ENCODE measurements at regions not wholly inside any gene's neighbourhood (a gene's known extent, or its start where the extent isn't known, plus 50 kb on each side); places are given as distances from the start of the nearest gene placed in this dataset.

DNA sequence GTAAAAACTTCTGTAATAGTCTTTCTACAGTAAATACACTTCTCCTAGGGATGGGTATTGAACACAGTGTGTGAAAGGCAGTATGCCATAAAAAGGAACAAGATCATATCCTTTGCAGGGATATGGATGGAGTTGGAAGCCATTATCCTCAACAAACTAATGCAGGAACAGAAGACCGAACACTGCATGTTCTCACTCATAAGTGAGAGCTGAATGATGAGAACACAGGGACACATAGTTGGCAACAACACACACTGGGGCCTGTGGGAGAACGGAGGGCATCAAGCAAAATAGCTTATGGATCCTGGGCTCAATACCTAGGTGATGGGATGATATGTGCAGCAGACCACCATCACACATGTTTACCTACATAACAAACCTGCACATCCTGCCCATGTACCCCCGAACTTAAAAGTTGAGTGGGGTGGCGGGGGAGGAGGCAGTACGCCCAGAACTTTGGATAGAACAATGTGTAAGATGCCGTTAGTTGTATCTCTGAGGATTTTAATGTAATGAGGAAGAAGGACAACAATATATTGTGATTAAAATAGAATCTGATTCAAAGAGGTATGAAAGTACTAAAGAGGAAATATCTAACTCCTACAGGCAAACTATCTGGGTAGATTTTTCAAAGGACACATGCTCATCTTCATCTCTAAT, 183.2 kb downstream of the NDFIP2 start:
- Histone ChIP-seq H3K4me1 (ENCODE audit: insufficient read depth, low read length, poor library complexity, severe bottlenecking) (peaks cover 14% of the 10 kb centered on the region), H3K4me3 (ENCODE audit: low read depth, low read length, poor library complexity, severe bottlenecking) (no peak overlapping the region), H3K27ac (ENCODE audit: low read depth, low read length, poor library complexity, severe bottlenecking) (no peak overlapping the region), H3K9me3 (ENCODE audit: low read depth, low read length, poor library complexity, severe bottlenecking) (no peaks in the 10 kb centered on the region), H3K36me3 (ENCODE audit: insufficient read depth, low read length, poor library complexity, severe bottlenecking) (no peaks in the 10 kb centered on the region), H3K27me3 (replicated peaks; ENCODE audit: insufficient read depth, low read depth, low read length, poor library complexity) (no peaks in the 10 kb centered on the region)
- ChIA-PET POLR2A (ENCODE audit: low non-redundant PET) (no interaction called here), CTCF (no interaction called here)
- intact Hi-C loops (cut with micrococcal nuclease; ENCODE audit: unreplicated experiment) = no loop called here
- no peak for TF ChIP-seq EZH2 (IDR thresholded peaks at IDR 0.05; ENCODE audit: borderline replicate concordance, low read depth, low read length, poor library complexity, severe bottlenecking)
- DNase-seq (ENCODE audit: low spot score) = no peak
- BruUV-seq (replicated peaks) = no TSS peak

DNA sequence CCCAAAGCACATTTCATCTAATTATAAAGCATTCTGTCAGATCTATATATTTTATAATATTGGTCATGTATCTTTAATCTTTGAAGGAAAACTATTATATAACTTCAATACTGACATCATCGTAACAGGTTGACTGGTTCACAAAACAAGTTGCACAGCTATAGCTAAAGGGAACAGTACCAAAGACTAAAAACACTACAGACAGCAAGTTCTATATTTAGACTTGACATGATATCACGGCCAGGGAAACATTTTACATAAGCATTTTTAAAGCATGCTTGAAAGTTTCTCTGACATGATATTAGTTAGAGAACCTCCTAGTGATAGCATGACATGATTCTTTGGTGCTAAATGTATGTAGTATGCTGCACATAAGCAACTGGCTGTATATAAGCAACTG, 182.5 kb downstream of the NDFIP2 start:
- Histone ChIP-seq H3K4me1 (ENCODE audit: insufficient read depth, low read length, poor library complexity, severe bottlenecking) (peaks cover 20% of the 10 kb centered on the region), H3K4me3 (ENCODE audit: low read depth, low read length, poor library complexity, severe bottlenecking) (no peak overlapping the region), H3K27ac (ENCODE audit: low read depth, low read length, poor library complexity, severe bottlenecking) (no peak overlapping the region), H3K27me3 (replicated peaks; ENCODE audit: insufficient read depth, low read depth, low read length, poor library complexity) (no peaks in the 10 kb centered on the region), H3K36me3 (ENCODE audit: insufficient read depth, low read length, poor library complexity, severe bottlenecking) (no peaks in the 10 kb centered on the region), H3K9me3 (ENCODE audit: low read depth, low read length, poor library complexity, severe bottlenecking) (no peaks in the 10 kb centered on the region)
- TF ChIP-seq, protein P1, sequence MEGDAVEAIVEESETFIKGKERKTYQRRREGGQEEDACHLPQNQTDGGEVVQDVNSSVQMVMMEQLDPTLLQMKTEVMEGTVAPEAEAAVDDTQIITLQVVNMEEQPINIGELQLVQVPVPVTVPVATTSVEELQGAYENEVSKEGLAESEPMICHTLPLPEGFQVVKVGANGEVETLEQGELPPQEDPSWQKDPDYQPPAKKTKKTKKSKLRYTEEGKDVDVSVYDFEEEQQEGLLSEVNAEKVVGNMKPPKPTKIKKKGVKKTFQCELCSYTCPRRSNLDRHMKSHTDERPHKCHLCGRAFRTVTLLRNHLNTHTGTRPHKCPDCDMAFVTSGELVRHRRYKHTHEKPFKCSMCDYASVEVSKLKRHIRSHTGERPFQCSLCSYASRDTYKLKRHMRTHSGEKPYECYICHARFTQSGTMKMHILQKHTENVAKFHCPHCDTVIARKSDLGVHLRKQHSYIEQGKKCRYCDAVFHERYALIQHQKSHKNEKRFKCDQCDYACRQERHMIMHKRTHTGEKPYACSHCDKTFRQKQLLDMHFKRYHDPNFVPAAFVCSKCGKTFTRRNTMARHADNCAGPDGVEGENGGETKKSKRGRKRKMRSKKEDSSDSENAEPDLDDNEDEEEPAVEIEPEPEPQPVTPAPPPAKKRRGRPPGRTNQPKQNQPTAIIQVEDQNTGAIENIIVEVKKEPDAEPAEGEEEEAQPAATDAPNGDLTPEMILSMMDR (conservative IDR thresholded peaks at IDR 0.05; ENCODE audit: low read depth, low read length) = no peak
- no peak for TF ChIP-seq EZH2 (IDR thresholded peaks at IDR 0.05; ENCODE audit: borderline replicate concordance, low read depth, low read length, poor library complexity, severe bottlenecking)
- intact Hi-C loops (cut with micrococcal nuclease; ENCODE audit: unreplicated experiment) = no loop called here
- no peak for DNase-seq (ENCODE audit: low spot score)
- BruUV-seq (replicated peaks) = no TSS peak
- ChIA-PET POLR2A (ENCODE audit: low non-redundant PET) (no interaction called here), CTCF (no interaction called here)

DNA sequence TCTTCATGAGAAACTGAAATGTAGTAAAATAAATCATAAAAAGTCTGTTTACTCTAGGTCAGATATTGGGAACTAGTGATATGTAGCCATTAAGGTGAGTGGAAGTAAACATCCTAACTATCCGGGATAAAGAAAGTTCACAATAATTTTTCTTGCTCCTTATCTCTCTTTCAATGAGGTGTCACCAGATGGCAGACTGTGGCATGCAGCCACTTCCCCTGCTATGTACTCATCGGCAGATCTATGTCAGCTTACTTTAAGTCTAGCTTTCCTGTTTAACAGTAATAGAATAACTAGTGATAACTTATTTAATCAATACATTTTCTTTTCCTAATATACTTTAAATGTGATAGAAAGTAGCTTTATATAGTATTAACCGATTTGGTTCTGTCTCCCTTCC, 181.9 kb downstream of the NDFIP2 start:
- no peak for DNase-seq (ENCODE audit: low spot score)
- CTCF ChIA-PET = no interaction called here
- Histone ChIP-seq H3K36me3 (ENCODE audit: insufficient read depth, low read length, poor library complexity, severe bottlenecking) (no peaks in the 10 kb centered on the region), H3K27ac (ENCODE audit: low read depth, low read length, poor library complexity, severe bottlenecking) (no peak overlapping the region), H3K4me1 (ENCODE audit: insufficient read depth, low read length, poor library complexity, severe bottlenecking) (peaks cover 25% of the 10 kb centered on the region), H3K9me3 (ENCODE audit: low read depth, low read length, poor library complexity, severe bottlenecking) (no peaks in the 10 kb centered on the region), H3K27me3 (replicated peaks; ENCODE audit: insufficient read depth, low read depth, low read length, poor library complexity) (no peaks in the 10 kb centered on the region), H3K4me3 (ENCODE audit: low read depth, low read length, poor library complexity, severe bottlenecking) (no peak overlapping the region)
- POLR2A ChIA-PET (ENCODE audit: low non-redundant PET) = no interaction called here
- no TSS peak for BruUV-seq (replicated peaks)
- TF ChIP-seq, protein P1 (conservative IDR thresholded peaks at IDR 0.05; ENCODE audit: low read depth, low read length) = peak; percentile 27; the same call in 1 of the 2 replicates
- no peak for TF ChIP-seq EZH2 (IDR thresholded peaks at IDR 0.05; ENCODE audit: borderline replicate concordance, low read depth, low read length, poor library complexity, severe bottlenecking)
- intact Hi-C loops (cut with micrococcal nuclease; ENCODE audit: unreplicated experiment) = no loop called here

DNA sequence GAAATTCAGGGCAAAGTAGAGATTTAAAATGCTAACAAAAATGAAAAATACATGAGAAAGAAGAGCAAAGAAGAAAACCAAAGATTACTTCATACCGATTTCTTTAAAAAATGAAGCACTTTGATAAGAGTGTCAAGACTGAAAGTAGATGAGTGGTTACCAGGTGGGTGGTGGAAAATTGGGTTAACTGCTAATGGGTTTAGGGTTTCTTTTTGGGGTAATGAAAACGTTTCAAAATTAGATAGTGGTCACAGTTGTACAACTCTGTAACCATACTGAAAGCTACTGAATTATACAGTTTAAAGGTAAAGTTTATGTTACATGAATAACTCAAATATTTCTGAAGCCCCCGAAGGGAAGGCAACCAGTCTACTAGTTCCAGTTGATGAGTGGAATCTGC, 179.4 kb downstream of the NDFIP2 start:
- H3K36me3 ChIP-seq (ENCODE audit: insufficient read depth, low read length, poor library complexity, severe bottlenecking) = no peaks in the 10 kb centered on the region
- no peak overlapping the region for H3K27ac ChIP-seq (ENCODE audit: low read depth, low read length, poor library complexity, severe bottlenecking)
- H3K4me3 ChIP-seq (ENCODE audit: low read depth, low read length, poor library complexity, severe bottlenecking) = no peak overlapping the region
- POLR2A ChIA-PET (ENCODE audit: low non-redundant PET) = no interaction called here
- no TSS peak for BruUV-seq (replicated peaks)
- no peak for DNase-seq (ENCODE audit: low spot score)
- CTCF ChIA-PET = interaction anchor here (0.7 kb wide), 1 partner anchor 8 kb away, joined by 4 read pairs; no protein-coding TSS in a partner anchor
- TF ChIP-seq, protein P1 (conservative IDR thresholded peaks at IDR 0.05; ENCODE audit: low read depth, low read length) = no peak
- TF ChIP-seq EZH2 (IDR thresholded peaks at IDR 0.05; ENCODE audit: borderline replicate concordance, low read depth, low read length, poor library complexity, severe bottlenecking) = no peak
- H3K4me1 ChIP-seq (ENCODE audit: insufficient read depth, low read length, poor library complexity, severe bottlenecking) = peaks cover 25% of the 10 kb centered on the region
- intact Hi-C loops (cut with micrococcal nuclease; ENCODE audit: unreplicated experiment) = no loop called here
- H3K27me3 ChIP-seq (replicated peaks; ENCODE audit: insufficient read depth, low read depth, low read length, poor library complexity) = no peaks in the 10 kb centered on the region
- H3K9me3 ChIP-seq (ENCODE audit: low read depth, low read length, poor library complexity, severe bottlenecking) = no peaks in the 10 kb centered on the region
